ENCODE measurements at regions not wholly inside any gene's neighbourhood (a gene's known extent, or its start where the extent isn't known, plus 50 kb on each side); places are given as distances from the start of the nearest gene placed in this dataset.

GRCh38 chr2:150141226-150142001 is 346.1 kb downstream of the RND3 start:
- Histone ChIP-seq H3K9me3 (ENCODE audit: low read length) (peaks cover 5% of the 10 kb centered on the region), H3K9ac (ENCODE audit: low read length) (no peak overlapping the region), H3K36me3 (ENCODE audit: insufficient read depth, low read length) (no peaks in the 10 kb centered on the region), H3K4me1 (ENCODE audit: insufficient read depth, low read length) (peaks cover 6% of the 10 kb centered on the region), H3K27me3 (ENCODE audit: control insufficient read depth in 1 of 2, insufficient read depth in 2 of 2, low read length in 2 of 2) (no peaks in the 10 kb centered on the region), H3K27ac (ENCODE audit: low read depth, low read length) (no peak overlapping the region), H3K4me3 (ENCODE audit: low read depth in 1 of 2, low read length in 2 of 2) (no peak overlapping the region)

DNA sequence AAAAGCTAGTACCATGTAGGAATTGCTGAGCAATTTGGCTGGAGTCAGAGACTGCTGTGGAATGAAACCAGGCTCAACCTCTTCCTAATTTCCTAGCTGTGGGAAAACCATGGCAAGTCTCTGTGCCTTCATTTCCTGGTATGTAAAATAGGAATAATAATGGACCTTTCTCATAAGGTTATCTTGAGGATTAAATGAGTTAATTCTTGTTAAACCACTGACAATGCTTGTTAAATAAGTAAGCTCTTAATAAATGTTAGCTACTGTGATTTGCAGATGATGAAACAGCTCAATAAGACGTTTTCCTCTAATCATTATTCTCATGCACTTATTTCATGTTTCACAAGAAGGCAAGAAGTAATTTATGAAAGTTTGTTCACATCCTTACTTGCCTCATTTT is 346.7 kb downstream of the RND3 start:
- Histone ChIP-seq H3K4me3 (ENCODE audit: low read depth in 1 of 2, low read length in 2 of 2) (no peak overlapping the region), H3K36me3 (ENCODE audit: insufficient read depth, low read length) (no peaks in the 10 kb centered on the region)

DNA sequence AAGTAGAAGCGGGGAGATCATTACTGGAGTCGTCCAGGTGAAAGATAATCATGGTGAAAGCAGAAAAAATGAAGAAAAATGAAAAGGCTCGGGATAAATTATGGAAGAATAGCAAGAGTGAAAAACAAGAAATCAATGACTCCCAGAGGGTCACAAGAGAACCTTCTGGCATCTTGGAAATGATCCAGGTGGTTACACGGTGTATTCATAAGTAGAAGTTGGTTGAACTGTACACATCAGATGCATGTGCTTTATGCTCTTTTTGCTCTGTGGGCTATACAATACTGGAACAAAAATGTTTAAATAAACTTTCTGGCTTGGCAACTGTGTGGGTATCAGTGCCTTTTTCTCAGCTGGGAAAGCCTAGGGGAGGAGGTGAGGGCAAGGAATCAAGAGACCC is 348.9 kb downstream of the RND3 start:
- peaks cover 6% of the 10 kb centered on the region for H3K4me1 ChIP-seq (ENCODE audit: insufficient read depth, low read length)
- H3K9ac ChIP-seq (ENCODE audit: low read length) = no peak overlapping the region
- H3K36me3 ChIP-seq (ENCODE audit: insufficient read depth, low read length) = no peaks in the 10 kb centered on the region
- H3K4me3 ChIP-seq (ENCODE audit: low read depth in 1 of 2, low read length in 2 of 2) = no peak overlapping the region
- no peaks in the 10 kb centered on the region for H3K27me3 ChIP-seq (ENCODE audit: control insufficient read depth in 1 of 2, insufficient read depth in 2 of 2, low read length in 2 of 2)
- H3K27ac ChIP-seq (ENCODE audit: low read depth, low read length) = no peak overlapping the region
- H3K9me3 ChIP-seq (ENCODE audit: low read length) = no peaks in the 10 kb centered on the region

More for the DNA sequence above, 346.7 kb downstream of the RND3 start:
- H3K27me3 ChIP-seq (ENCODE audit: control insufficient read depth in 1 of 2, insufficient read depth in 2 of 2, low read length in 2 of 2) = no peaks in the 10 kb centered on the region
- no peaks in the 10 kb centered on the region for H3K9me3 ChIP-seq (ENCODE audit: low read length)
- no peak overlapping the region for H3K9ac ChIP-seq (ENCODE audit: low read length)
- no peak overlapping the region for H3K27ac ChIP-seq (ENCODE audit: low read depth, low read length)
- peaks cover 6% of the 10 kb centered on the region for H3K4me1 ChIP-seq (ENCODE audit: insufficient read depth, low read length)

DNA sequence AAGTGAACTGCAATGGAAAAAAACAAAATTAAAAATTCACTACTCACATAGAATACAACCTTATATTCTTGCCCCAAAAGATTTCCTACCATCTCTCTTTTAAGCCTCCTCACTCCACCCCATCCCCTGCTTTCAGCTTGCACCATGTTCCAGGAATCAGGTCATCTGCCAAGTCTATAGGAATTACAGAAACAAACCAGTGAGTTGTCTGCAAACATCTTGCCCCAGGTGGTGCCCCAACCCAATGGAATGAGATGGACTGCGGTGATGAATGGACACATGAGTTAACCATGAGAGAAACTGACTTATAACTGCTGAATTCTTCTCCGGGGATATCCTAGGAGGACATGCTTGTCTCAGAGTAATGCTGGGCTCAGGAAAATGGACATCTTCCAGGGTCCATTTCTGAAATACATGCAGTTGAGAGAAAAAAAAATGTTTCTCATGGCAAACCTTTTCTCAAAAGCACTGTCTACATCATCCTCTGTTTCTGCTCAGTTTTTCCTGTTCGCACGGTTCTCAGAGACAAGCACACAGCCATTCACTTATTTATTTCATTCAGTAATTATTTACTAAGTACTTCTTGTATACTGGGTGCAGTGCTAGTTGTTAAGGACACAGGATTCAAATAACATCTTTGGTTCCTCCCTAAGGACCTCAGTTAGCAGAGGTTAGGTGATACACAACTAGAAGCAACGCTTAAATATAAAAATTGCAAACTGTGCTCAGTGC is 350.0 kb downstream of the RND3 start:
- H3K4me1 ChIP-seq (ENCODE audit: insufficient read depth, low read length) = peaks cover 6% of the 10 kb centered on the region
- H3K27ac ChIP-seq (ENCODE audit: low read depth, low read length) = no peak overlapping the region
- no peaks in the 10 kb centered on the region for H3K9me3 ChIP-seq (ENCODE audit: low read length)
- no peak overlapping the region for H3K4me3 ChIP-seq (ENCODE audit: low read depth in 1 of 2, low read length in 2 of 2)
- no peak overlapping the region for H3K9ac ChIP-seq (ENCODE audit: low read length)
- H3K36me3 ChIP-seq (ENCODE audit: insufficient read depth, low read length) = no peaks in the 10 kb centered on the region
- H3K27me3 ChIP-seq (ENCODE audit: control insufficient read depth in 1 of 2, insufficient read depth in 2 of 2, low read length in 2 of 2) = no peaks in the 10 kb centered on the region

- Histone ChIP-seq H3K27me3 (ENCODE audit: control insufficient read depth in 1 of 2, insufficient read depth in 2 of 2, low read length in 2 of 2) (no peaks in the 10 kb centered on the region), H3K4me3 (ENCODE audit: low read depth in 1 of 2, low read length in 2 of 2) (no peak overlapping the region), H3K9ac (ENCODE audit: low read length) (no peak overlapping the region), H3K4me1 (ENCODE audit: insufficient read depth, low read length) (peaks cover 6% of the 10 kb centered on the region), H3K27ac (ENCODE audit: low read depth, low read length) (no peak overlapping the region), H3K9me3 (ENCODE audit: low read length) (no peaks in the 10 kb centered on the region), H3K36me3 (ENCODE audit: insufficient read depth, low read length) (no peaks in the 10 kb centered on the region)
These were observed 350.6 kb downstream of the RND3 start for GRCh38 chr2:150136893-150137292.

- H3K27ac ChIP-seq (ENCODE audit: low read depth, low read length) = no peak overlapping the region
These were observed 351.1 kb downstream of the RND3 start for GRCh38 chr2:150136401-150136800.

GRCh38 chr2:150135223-150135883 is 352.1 kb downstream of the RND3 start:
- H3K27ac ChIP-seq (ENCODE audit: low read depth, low read length) = no peak overlapping the region
- H3K4me1 ChIP-seq (ENCODE audit: insufficient read depth, low read length) = peaks cover 6% of the 10 kb centered on the region
- H3K27me3 ChIP-seq (ENCODE audit: control insufficient read depth in 1 of 2, insufficient read depth in 2 of 2, low read length in 2 of 2) = no peaks in the 10 kb centered on the region
- H3K9me3 ChIP-seq (ENCODE audit: low read length) = no peaks in the 10 kb centered on the region
- no peak overlapping the region for H3K4me3 ChIP-seq (ENCODE audit: low read depth in 1 of 2, low read length in 2 of 2)
- H3K9ac ChIP-seq (ENCODE audit: low read length) = no peak overlapping the region
- no peaks in the 10 kb centered on the region for H3K36me3 ChIP-seq (ENCODE audit: insufficient read depth, low read length)

More at GRCh38 chr2:150136401-150136800, 351.1 kb downstream of the RND3 start:
- H3K36me3 ChIP-seq (ENCODE audit: insufficient read depth, low read length) = no peaks in the 10 kb centered on the region
- H3K9ac ChIP-seq (ENCODE audit: low read length) = no peak overlapping the region
- H3K4me3 ChIP-seq (ENCODE audit: low read depth in 1 of 2, low read length in 2 of 2) = no peak overlapping the region
- H3K4me1 ChIP-seq (ENCODE audit: insufficient read depth, low read length) = peaks cover 6% of the 10 kb centered on the region
- H3K27me3 ChIP-seq (ENCODE audit: control insufficient read depth in 1 of 2, insufficient read depth in 2 of 2, low read length in 2 of 2) = no peaks in the 10 kb centered on the region
- no peaks in the 10 kb centered on the region for H3K9me3 ChIP-seq (ENCODE audit: low read length)

- H3K27me3 ChIP-seq (ENCODE audit: control insufficient read depth in 1 of 2, insufficient read depth in 2 of 2, low read length in 2 of 2) = no peaks in the 10 kb centered on the region
- H3K9me3 ChIP-seq (ENCODE audit: low read length) = no peaks in the 10 kb centered on the region
- no peak overlapping the region for H3K4me3 ChIP-seq (ENCODE audit: low read depth in 1 of 2, low read length in 2 of 2)
- H3K36me3 ChIP-seq (ENCODE audit: insufficient read depth, low read length) = no peaks in the 10 kb centered on the region
- H3K27ac ChIP-seq (ENCODE audit: low read depth, low read length) = no peak overlapping the region
- H3K9ac ChIP-seq (ENCODE audit: low read length) = no peak overlapping the region
- H3K4me1 ChIP-seq (ENCODE audit: insufficient read depth, low read length) = peaks cover 6% of the 10 kb centered on the region
These were observed 353.1 kb downstream of the RND3 start for GRCh38 chr2:150134223-150134857.

DNA sequence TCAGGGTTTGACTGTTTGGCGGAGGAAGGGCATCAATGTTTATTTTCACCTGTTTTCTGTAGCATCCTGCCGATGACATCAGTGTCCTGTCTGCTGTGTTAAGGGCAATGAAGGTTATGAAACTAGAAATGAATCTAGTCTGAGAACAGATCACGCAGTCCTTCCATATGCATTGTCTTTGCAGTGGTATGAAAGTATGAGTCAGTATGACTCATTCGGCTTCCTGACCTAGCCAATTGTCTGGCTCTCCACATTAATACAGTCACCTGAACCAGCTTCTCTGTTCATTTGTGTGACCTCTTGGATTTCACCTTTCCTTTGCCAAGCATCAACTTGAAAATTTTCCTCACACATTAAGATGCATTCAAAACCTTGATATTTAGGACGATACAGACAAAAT is 353.8 kb downstream of the RND3 start:
- Histone ChIP-seq H3K27ac (ENCODE audit: low read depth, low read length) (no peak overlapping the region), H3K36me3 (ENCODE audit: insufficient read depth, low read length) (no peaks in the 10 kb centered on the region), H3K4me1 (ENCODE audit: insufficient read depth, low read length) (peaks cover 3% of the 10 kb centered on the region), H3K4me3 (ENCODE audit: low read depth in 1 of 2, low read length in 2 of 2) (no peak overlapping the region), H3K9me3 (ENCODE audit: low read length) (no peaks in the 10 kb centered on the region), H3K9ac (ENCODE audit: low read length) (no peak overlapping the region), H3K27me3 (ENCODE audit: control insufficient read depth in 1 of 2, insufficient read depth in 2 of 2, low read length in 2 of 2) (no peaks in the 10 kb centered on the region)

- H3K4me1 ChIP-seq (ENCODE audit: insufficient read depth, low read length) = no peaks in the 10 kb centered on the region
- H3K27me3 ChIP-seq (ENCODE audit: control insufficient read depth in 1 of 2, insufficient read depth in 2 of 2, low read length in 2 of 2) = no peaks in the 10 kb centered on the region
- no peaks in the 10 kb centered on the region for H3K36me3 ChIP-seq (ENCODE audit: insufficient read depth, low read length)
- H3K27ac ChIP-seq (ENCODE audit: low read depth, low read length) = no peak overlapping the region
- no peak overlapping the region for H3K9ac ChIP-seq (ENCODE audit: low read length)
- no peaks in the 10 kb centered on the region for H3K9me3 ChIP-seq (ENCODE audit: low read length)
- no peak overlapping the region for H3K4me3 ChIP-seq (ENCODE audit: low read depth in 1 of 2, low read length in 2 of 2)
These were observed 357.4 kb downstream of the RND3 start for GRCh38 chr2:150129921-150130575.

GRCh38 chr2:150127995-150128394 is 359.5 kb downstream of the RND3 start:
- no peak overlapping the region for H3K4me3 ChIP-seq (ENCODE audit: low read depth in 1 of 2, low read length in 2 of 2)
- no peak overlapping the region for H3K9ac ChIP-seq (ENCODE audit: low read length)
- H3K4me1 ChIP-seq (ENCODE audit: insufficient read depth, low read length) = no peaks in the 10 kb centered on the region
- H3K27me3 ChIP-seq (ENCODE audit: control insufficient read depth in 1 of 2, insufficient read depth in 2 of 2, low read length in 2 of 2) = no peaks in the 10 kb centered on the region
- H3K9me3 ChIP-seq (ENCODE audit: low read length) = no peaks in the 10 kb centered on the region
- no peak overlapping the region for H3K27ac ChIP-seq (ENCODE audit: low read depth, low read length)
- H3K36me3 ChIP-seq (ENCODE audit: insufficient read depth, low read length) = no peaks in the 10 kb centered on the region
